ENCODE measurements at regions not wholly inside any gene's neighbourhood (a gene's known extent, or its start where the extent isn't known, plus 50 kb on each side); places are given as distances from the start of the nearest gene placed in this dataset.
A peak's percentile ranks its signal among the peaks of the same experiment; 100 is the strongest.
"Not testable (repeated sequence)": the region's sequence is repeated elsewhere in the genome, so short reads cannot be mapped to it uniquely, and the experiment has no call there.

GRCh38 chr1:213572912-213573647 lies 414.7 kb upstream of the PROX1 start:
- DNase-seq (ENCODE audit: low read depth in 4 of 4, low spot score in 2 of 4): no peak

- no peak for DNase-seq (ENCODE audit: low read depth in 4 of 4, low spot score in 2 of 4)
Measured at GRCh38 chr1:213573648-213574009, 414.1 kb upstream of the PROX1 start.

GRCh38 chr1:213582976-213583567 lies 404.7 kb upstream of the PROX1 start:
- no peak for DNase-seq (ENCODE audit: low read depth in 4 of 4, low spot score in 2 of 4)

- DNase-seq (ENCODE audit: low read depth in 4 of 4, low spot score in 2 of 4): no peak
Measured at GRCh38 chr1:213584272-213584671, 403.5 kb upstream of the PROX1 start.

- no peak for DNase-seq (ENCODE audit: low read depth in 4 of 4, low spot score in 2 of 4)
Measured at GRCh38 chr1:213585402-213585801, 402.4 kb upstream of the PROX1 start.

GRCh38 chr1:213585959-213586586 lies 401.7 kb upstream of the PROX1 start:
- peak in 1 of 4 donors; percentile 11 for DNase-seq (ENCODE audit: low read depth in 4 of 4, low spot score in 2 of 4)

- no peak for DNase-seq (ENCODE audit: low read depth in 4 of 4, low spot score in 2 of 4)
Measured at GRCh38 chr1:213586587-213586972, 401.2 kb upstream of the PROX1 start.

GRCh38 chr1:213596729-213597128 lies 391.0 kb upstream of the PROX1 start:
- DNase-seq (ENCODE audit: low read depth in 4 of 4, low spot score in 2 of 4): no peak

- no peak for DNase-seq (ENCODE audit: low read depth in 4 of 4, low spot score in 2 of 4)
Measured at GRCh38 chr1:213598263-213598662, 389.5 kb upstream of the PROX1 start.

- no peak for DNase-seq (ENCODE audit: low read depth in 4 of 4, low spot score in 2 of 4)
Measured at GRCh38 chr1:213600879-213601278, 386.9 kb upstream of the PROX1 start.

- not testable (repeated sequence) for DNase-seq (ENCODE audit: low read depth in 4 of 4, low spot score in 2 of 4)
Measured at GRCh38 chr1:213601705-213602104, 386.1 kb upstream of the PROX1 start.

GRCh38 chr1:213602796-213603486 lies 384.8 kb upstream of the PROX1 start:
- DNase-seq (ENCODE audit: low read depth in 4 of 4, low spot score in 2 of 4): no peak

GRCh38 chr1:213604477-213604876 lies 383.3 kb upstream of the PROX1 start:
- DNase-seq (ENCODE audit: low read depth in 4 of 4, low spot score in 2 of 4): no peak

- no peak for DNase-seq (ENCODE audit: low read depth in 4 of 4, low spot score in 2 of 4)
Measured at GRCh38 chr1:213605732-213606131, 382.0 kb upstream of the PROX1 start.

- no peak for DNase-seq (ENCODE audit: low read depth in 4 of 4, low spot score in 2 of 4)
Measured at GRCh38 chr1:213606252-213606820, 381.4 kb upstream of the PROX1 start.

- no peak for DNase-seq (ENCODE audit: low read depth in 4 of 4, low spot score in 2 of 4)
Measured at GRCh38 chr1:213613549-213613948, 374.2 kb upstream of the PROX1 start.

GRCh38 chr1:213615226-213615916 lies 372.4 kb upstream of the PROX1 start:
- DNase-seq (ENCODE audit: low read depth in 4 of 4, low spot score in 2 of 4): no peak

GRCh38 chr1:213617133-213617532 lies 370.6 kb upstream of the PROX1 start:
- no peak for DNase-seq (ENCODE audit: low read depth in 4 of 4, low spot score in 2 of 4)

GRCh38 chr1:213618094-213618493 lies 369.7 kb upstream of the PROX1 start:
- no peak for DNase-seq (ENCODE audit: low read depth in 4 of 4, low spot score in 2 of 4)

- no peak for DNase-seq (ENCODE audit: low read depth in 4 of 4, low spot score in 2 of 4)
Measured at GRCh38 chr1:213619026-213619425, 368.7 kb upstream of the PROX1 start.

- no peak for DNase-seq (ENCODE audit: low read depth in 4 of 4, low spot score in 2 of 4)
Measured at GRCh38 chr1:213621077-213621476, 366.7 kb upstream of the PROX1 start.
